Fibroblast of pulmonary artery (primary cell): ENCODE measurements at regions not wholly inside any gene's neighbourhood (a gene's known extent, or its start where the extent isn't known, plus 50 kb on each side); places are given as distances from the start of the nearest gene placed in this dataset.
A peak's percentile ranks its signal among the peaks of the same experiment; 100 is the strongest.

Experiments
- DNase-seq: peaks from one replicate; pipeline ENCODE4 v3.0.0-alpha.2; 2010; ENCODE audit warnings: low read depth
- H3K4me3 ChIP-seq: replicated peaks from 2 replicates; pipeline ENCODE4 v1.5.1; 2011; ENCODE audit warnings: low read depth, mild to moderate bottlenecking, control low read depth, low read length, moderate library complexity
- TF ChIP-seq, protein P1 (sequence below): IDR thresholded peaks from 2 replicates; pipeline ENCODE4 v1.5.1; 2011; ENCODE audit warnings: mild to moderate bottlenecking, control low read depth, low read length, inconsistent platforms; ENCODE audit errors: missing control alignments

DNA sequence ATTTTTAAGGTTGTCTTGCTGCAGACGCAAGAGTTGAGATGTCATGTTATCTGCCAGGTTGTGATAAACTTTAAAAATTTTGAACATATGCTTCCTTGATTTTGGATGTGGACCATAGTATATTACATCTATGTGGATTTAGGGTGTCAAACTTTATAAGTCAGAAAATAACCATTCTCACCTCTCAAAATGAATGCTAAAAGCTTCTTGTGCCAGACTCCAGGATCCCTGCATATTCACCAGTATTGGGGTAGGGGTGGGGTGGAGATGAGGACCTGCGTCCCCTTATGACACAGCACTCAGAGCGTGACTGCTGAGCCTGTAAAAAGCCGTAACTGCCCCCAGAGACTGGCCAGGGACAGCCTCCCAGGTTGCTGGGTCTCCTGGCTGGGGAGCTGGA lies 524.4 kb downstream of the LMO7 start:
- H3K4me3 ChIP-seq: no peak overlapping the region
- DNase-seq: no peak
- TF ChIP-seq, protein P1, sequence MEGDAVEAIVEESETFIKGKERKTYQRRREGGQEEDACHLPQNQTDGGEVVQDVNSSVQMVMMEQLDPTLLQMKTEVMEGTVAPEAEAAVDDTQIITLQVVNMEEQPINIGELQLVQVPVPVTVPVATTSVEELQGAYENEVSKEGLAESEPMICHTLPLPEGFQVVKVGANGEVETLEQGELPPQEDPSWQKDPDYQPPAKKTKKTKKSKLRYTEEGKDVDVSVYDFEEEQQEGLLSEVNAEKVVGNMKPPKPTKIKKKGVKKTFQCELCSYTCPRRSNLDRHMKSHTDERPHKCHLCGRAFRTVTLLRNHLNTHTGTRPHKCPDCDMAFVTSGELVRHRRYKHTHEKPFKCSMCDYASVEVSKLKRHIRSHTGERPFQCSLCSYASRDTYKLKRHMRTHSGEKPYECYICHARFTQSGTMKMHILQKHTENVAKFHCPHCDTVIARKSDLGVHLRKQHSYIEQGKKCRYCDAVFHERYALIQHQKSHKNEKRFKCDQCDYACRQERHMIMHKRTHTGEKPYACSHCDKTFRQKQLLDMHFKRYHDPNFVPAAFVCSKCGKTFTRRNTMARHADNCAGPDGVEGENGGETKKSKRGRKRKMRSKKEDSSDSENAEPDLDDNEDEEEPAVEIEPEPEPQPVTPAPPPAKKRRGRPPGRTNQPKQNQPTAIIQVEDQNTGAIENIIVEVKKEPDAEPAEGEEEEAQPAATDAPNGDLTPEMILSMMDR: no peak

- TF ChIP-seq, protein P1: no peak
- no peak overlapping the region for H3K4me3 ChIP-seq
- DNase-seq: no peak
Measured at GRCh38 chr13:76157926-76158325, 521.8 kb downstream of the LMO7 start.

DNA sequence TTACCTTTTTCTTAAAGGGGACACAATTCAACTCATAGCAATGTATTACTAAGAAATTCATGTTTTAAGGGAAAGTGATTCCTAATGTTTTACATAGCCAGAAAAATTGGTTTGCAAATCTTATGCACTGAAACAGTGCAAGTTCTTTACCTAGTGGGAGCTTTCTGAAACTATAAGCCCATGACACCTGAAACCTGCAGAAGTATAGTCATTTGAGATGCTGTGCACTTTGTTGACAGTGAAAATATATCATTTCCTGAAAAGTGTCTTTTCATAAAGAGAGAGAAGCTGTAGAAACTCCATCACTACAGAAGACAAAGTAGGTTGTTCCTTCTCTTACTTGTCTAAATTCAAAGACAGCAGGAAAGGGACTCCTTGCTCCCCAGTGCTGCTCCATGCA lies 517.1 kb downstream of the LMO7 start:
- no peak overlapping the region for H3K4me3 ChIP-seq
- no peak for DNase-seq
- TF ChIP-seq, protein P1: no peak

GRCh38 chr13:76148926-76149325 lies 512.8 kb downstream of the LMO7 start:
- DNase-seq: peak; percentile 32
- H3K4me3 ChIP-seq: no peak overlapping the region
- TF ChIP-seq, protein P1: no peak

DNA sequence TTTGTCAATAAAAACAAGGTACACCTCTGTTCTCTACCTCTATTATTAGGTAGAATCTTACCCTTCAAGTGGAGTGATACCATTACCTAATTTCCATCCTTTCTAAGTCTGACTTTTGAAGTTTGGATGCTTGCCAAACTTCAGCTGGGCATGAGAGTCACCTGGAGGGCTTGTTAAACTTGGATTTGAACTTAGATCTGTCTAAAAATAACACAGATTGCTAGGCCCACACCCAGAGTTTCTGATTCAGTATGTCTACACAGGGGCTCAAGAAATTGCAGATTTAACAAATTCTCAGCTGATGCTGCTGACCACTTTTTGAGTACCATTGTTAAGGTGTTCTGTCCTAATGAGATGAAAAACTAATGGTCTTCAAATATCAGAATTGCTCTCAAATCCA lies 512.2 kb downstream of the LMO7 start:
- H3K4me3 ChIP-seq: no peak overlapping the region
- DNase-seq: no peak
- TF ChIP-seq, protein P1: no peak

GRCh38 chr13:76132532-76132931 lies 496.4 kb downstream of the LMO7 start:
- H3K4me3 ChIP-seq: no peak overlapping the region
- TF ChIP-seq, protein P1: no peak
- no peak for DNase-seq

DNA sequence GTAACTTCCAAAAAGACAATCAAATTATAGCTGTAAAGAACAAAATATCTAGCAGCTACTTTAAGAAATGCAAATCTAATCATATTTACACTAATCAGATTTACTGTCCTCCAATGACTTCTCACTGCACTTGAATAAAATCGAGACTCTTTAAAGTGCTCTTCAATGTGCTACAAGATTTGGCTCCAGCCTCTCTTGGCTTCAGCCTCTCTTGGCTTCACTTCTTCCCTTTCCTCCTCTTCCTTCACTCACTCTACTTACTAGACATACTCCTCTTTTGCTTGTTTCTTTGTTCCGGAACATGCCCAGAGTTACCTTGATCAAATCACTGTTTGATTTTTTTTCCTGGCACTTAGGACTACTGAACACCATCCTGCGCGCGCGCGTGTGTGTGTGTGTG lies 495.4 kb downstream of the LMO7 start:
- no peak for DNase-seq
- H3K4me3 ChIP-seq: no peak overlapping the region
- TF ChIP-seq, protein P1: no peak
